H1 (cell line): ENCODE measurements at regions not wholly inside any gene's neighbourhood (a gene's known extent, or its start where the extent isn't known, plus 50 kb on each side); places are given as distances from the start of the nearest gene placed in this dataset.

Source experiments
- CTCF ChIA-PET: fragments of 300-600 bp; sonication (Branson Sonifier 250); formaldehyde crosslinking; loops from one replicate; lab custom pipeline; 2021; ENCODE audit not compliant: partially characterized antibody; lab: Charles Lee
- POLR2A ChIA-PET: fragments of 300-600 bp; sonication (Branson Sonifier 250); formaldehyde crosslinking; loops from one replicate; lab custom pipeline; 2021; ENCODE audit warnings: inconsistent platforms; ENCODE audit not compliant: partially characterized antibody; lab: Charles Lee
- DNase-seq, 2 experiments: peaks; one replicate each; pipeline versions ENCODE4 v3.0.0 to v3.0.0-alpha.2; 2010 to 2022; ENCODE audit warnings: low spot score in 2 of 2, low read depth in 1 of 2, mixed read lengths in 1 of 2
- FAIRE-seq: peaks from 2 replicates; lab custom pipeline; 2011; peaks lifted over from hg19 to GRCh38; lab: Jason Lieb, UNC
- H2AFZ ChIP-seq: 2 replicates; pipeline ENCODE4 v1.8.1; 2012; ENCODE audit warnings: low read length, inconsistent platforms
- H2AK5ac ChIP-seq: 2 replicates; pipeline ENCODE4 v1.6.1; 2013; ENCODE audit warnings: low read depth, low read length
- H2BK120ac ChIP-seq: replicated peaks from 2 replicates; pipeline ENCODE3; 2013; ENCODE audit warnings: low read depth, low read length, inconsistent platforms
- H2BK12ac ChIP-seq: 2 replicates; pipeline ENCODE4 v1.6.1; 2013; ENCODE audit warnings: low read depth, low read length
- H2BK15ac ChIP-seq: 2 replicates; pipeline ENCODE4 v1.6.1; 2013; ENCODE audit warnings: low read length
- H2BK20ac ChIP-seq: 2 replicates; pipeline ENCODE4 v1.6.1; 2013; ENCODE audit warnings: low read length
- H2BK5ac ChIP-seq: 2 replicates; pipeline ENCODE4 v1.6.1; 2013; ENCODE audit warnings: low read depth, low read length
- H3K14ac ChIP-seq: 2 replicates; pipeline ENCODE4 v1.6.1; 2013; ENCODE audit warnings: inconsistent platforms; ENCODE audit not compliant: insufficient read length
- H3K18ac ChIP-seq: 2 replicates; pipeline ENCODE4 v1.6.1; 2013; ENCODE audit warnings: low read length; ENCODE audit errors: extremely low read depth
- H3K23ac ChIP-seq: 2 replicates; pipeline ENCODE4 v1.6.1; 2013; ENCODE audit warnings: inconsistent platforms; ENCODE audit not compliant: insufficient read length
- H3K23me2 ChIP-seq: 2 replicates; pipeline ENCODE4 v1.6.1; 2013; ENCODE audit warnings: low read depth, low read length
- H3K27ac ChIP-seq: 2 replicates; pipeline ENCODE4 v1.6.1; 2011; ENCODE audit warnings: low read depth, low read length, inconsistent platforms
- H3K27me3 ChIP-seq, 4 experiments: replicated peaks in 1 of 4; 1 replicate in 1 of 4; 2 replicates in 3 of 4; pipeline versions ENCODE4 v1.6.1 to v1.8.1; 2011 to 2013; ENCODE audit warnings: low read length in 3 of 4, mild to moderate bottlenecking in 3 of 4, inconsistent platforms in 2 of 4, mixed read lengths in 2 of 4, moderate library complexity in 1 of 4; ENCODE audit not compliant: control insufficient read depth in 3 of 4, insufficient read depth in 3 of 4; ENCODE audit errors: extremely low read depth in 1 of 4
- H3K36me3 ChIP-seq, 4 experiments: 2 replicates each; pipeline versions ENCODE4 v1.6.1 to v1.8.1; 2011 to 2013; ENCODE audit warnings: mild to moderate bottlenecking in 4 of 4, low read length in 3 of 4, moderate library complexity in 2 of 4, control low read depth in 1 of 4, inconsistent platforms in 1 of 4; ENCODE audit not compliant: insufficient read depth in 4 of 4, control insufficient read depth in 2 of 4
- H3K4ac ChIP-seq: replicated peaks from 2 replicates; pipeline ENCODE3; 2013; ENCODE audit warnings: low read length, low read depth, mixed read lengths, inconsistent platforms; ENCODE audit not compliant: insufficient read length
- H3K4me1 ChIP-seq, 4 experiments: replicated peaks in 1 of 4; 1 replicate in 1 of 4; 2 replicates in 3 of 4; pipeline versions ENCODE4 v1.6.1 to v1.8.1; 2011 to 2013; ENCODE audit warnings: low read length in 3 of 4, inconsistent platforms in 2 of 4, mixed read lengths in 1 of 4; ENCODE audit not compliant: insufficient read depth in 4 of 4, control insufficient read depth in 3 of 4
- H3K4me2 ChIP-seq, 2 experiments: 2 replicates each; pipeline versions ENCODE4 v1.6.1 to v1.8.1; 2011 to 2013; ENCODE audit warnings: low read depth in 2 of 2, low read length in 2 of 2, control low read depth in 1 of 2, inconsistent platforms in 1 of 2, mild to moderate bottlenecking in 1 of 2; ENCODE audit not compliant: insufficient read depth in 1 of 2
- H3K4me3 ChIP-seq, 4 experiments: fragments of 200-600, 300-600 bp in 1 of 4; sonication (generic), shearing (Covaris generic), sonication (Bioruptor Twin) in 1 of 4; 2 replicates each; pipeline versions ENCODE4 v1.5.1 to v1.8.1; 2011 to 2016; ENCODE audit warnings: low read length in 4 of 4, low read depth in 3 of 4, control low read depth in 2 of 4, inconsistent platforms in 2 of 4, mild to moderate bottlenecking in 2 of 4, mixed read lengths in 1 of 4, moderate library complexity in 1 of 4; ENCODE audit not compliant: insufficient read depth in 2 of 4; ENCODE audit errors: extremely low read depth in 1 of 4
- H3K56ac ChIP-seq: replicated peaks from 2 replicates; pipeline ENCODE3; 2013; ENCODE audit warnings: low read depth, mild to moderate bottlenecking, mixed read lengths, low read length, inconsistent platforms; ENCODE audit not compliant: insufficient read length
- H3K79me1 ChIP-seq: 2 replicates; pipeline ENCODE4 v1.6.1; 2013; ENCODE audit warnings: low read depth, low read length, control low read depth
- H3K79me2 ChIP-seq, 2 experiments: 2 replicates each; pipeline versions ENCODE4 v1.6.1 to v1.8.1; 2012 to 2013; ENCODE audit warnings: low read length in 2 of 2, mild to moderate bottlenecking in 2 of 2, inconsistent platforms in 1 of 2; ENCODE audit not compliant: insufficient read depth in 2 of 2, control insufficient read depth in 1 of 2
- H3K9ac ChIP-seq, 4 experiments: replicated peaks in 1 of 4; 1 replicate in 1 of 4; 2 replicates in 3 of 4; pipeline versions ENCODE4 v1.6.1 to v1.8.1; 2011 to 2013; ENCODE audit warnings: low read depth in 3 of 4, low read length in 3 of 4, control low read depth in 2 of 4, mild to moderate bottlenecking in 2 of 4, moderate library complexity in 2 of 4, inconsistent platforms in 1 of 4; ENCODE audit errors: extremely low read depth in 1 of 4
- H3K9me3 ChIP-seq, 2 experiments: 2 replicates each; pipeline versions ENCODE4 v1.6.1 to v1.8.1; 2012 to 2013; ENCODE audit warnings: mild to moderate bottlenecking in 2 of 2, moderate library complexity in 2 of 2, control low read depth in 1 of 2, inconsistent platforms in 1 of 2, low read depth in 1 of 2, low read length in 1 of 2, mixed read lengths in 1 of 2; ENCODE audit not compliant: insufficient read depth in 2 of 2
- H4K20me1 ChIP-seq, 2 experiments: replicated peaks in 1 of 2; 2 replicates each; pipeline versions ENCODE3 to v1.8.1; 2011 to 2013; ENCODE audit warnings: inconsistent platforms in 2 of 2, low read length in 2 of 2, mild to moderate bottlenecking in 1 of 2; ENCODE audit not compliant: insufficient read depth in 2 of 2, control insufficient read depth in 1 of 2
- H4K5ac ChIP-seq: 2 replicates; pipeline ENCODE4 v1.6.1; 2013; ENCODE audit warnings: low read length, low read depth, mixed read lengths, inconsistent platforms; ENCODE audit not compliant: insufficient read length
- H4K8ac ChIP-seq: 2 replicates; pipeline ENCODE4 v1.8.0; 2013; ENCODE audit warnings: mild to moderate bottlenecking, moderate library complexity, low read length, inconsistent platforms; ENCODE audit not compliant: insufficient read depth; ENCODE audit errors: extremely low read depth
- H4K91ac ChIP-seq: replicated peaks from 2 replicates; pipeline ENCODE3; 2013; ENCODE audit warnings: low read length, mixed read lengths, inconsistent platforms; ENCODE audit not compliant: insufficient read length
- CHD7 ChIP-seq: fragments of 300-600 bp; sonication (generic); IDR thresholded peaks from 2 replicates; pipeline ENCODE4 v1.7.1; 2012; ENCODE audit warnings: low read length, moderate library complexity, mild to moderate bottlenecking, inconsistent platforms; ENCODE audit not compliant: insufficient replicate concordance
- WGBS, 2 experiments: shearing (Covaris generic) in 1 of 2; methylation state at CpG; one replicate each; pipeline versions ENCODE4 v1.1.6 to v1.1.7; 2013 to 2015; ENCODE audit warnings: low lambda C conversion rate in 2 of 2, mixed read lengths in 2 of 2, inconsistent platforms in 1 of 2, low coverage in 1 of 2, missing lambda C conversion rate in 1 of 2; ENCODE audit not compliant: insufficient replicate concordance in 2 of 2, insufficient coverage in 1 of 2, insufficient read length in 1 of 2; ENCODE audit errors: extremely low coverage in 1 of 2, missing lambda C conversion rate in 1 of 2; 5-methylcytosine and 5-hydroxymethylcytosine counted together

- Histone ChIP-seq H3K9ac (no peak overlapping the region), H4K20me1 (no peaks in the 10 kb centered on the region), H3K56ac (no peak overlapping the region), H3K18ac (no peak overlapping the region), H3K4ac (no peak overlapping the region), H3K27me3 (no peaks in the 10 kb centered on the region; a peak in 1 of 7 replicates), H4K91ac (no peak overlapping the region), H4K8ac (no peak overlapping the region), H2BK5ac (no peak overlapping the region), H3K4me3 (no peak overlapping the region), H3K79me1 (no peaks in the 10 kb centered on the region), H3K23ac (no peak overlapping the region), H3K14ac (no peak overlapping the region), H3K9me3 (peaks cover 70 to 83% of the 10 kb centered on the region in 2 experiments), H3K36me3 (no peaks in the 10 kb centered on the region; a peak in 1 of 8 replicates), H2BK12ac (no peak overlapping the region), H2AFZ (no peak overlapping the region), H3K4me1 (no peaks in the 10 kb centered on the region), H2BK20ac (no peak overlapping the region), H2BK15ac (no peak overlapping the region), H2AK5ac (no peak overlapping the region), H3K79me2 (no peaks in the 10 kb centered on the region), H3K23me2 (no peaks in the 10 kb centered on the region), H3K4me2 (no peak overlapping the region), H3K27ac (no peak overlapping the region), H2BK120ac (no peak overlapping the region), H4K5ac (no peak overlapping the region)
- 84% methylated on average over 6 of the region's 6 CpGs; no CpG with 5 or more reads in 1 of the 2 experiments for WGBS, 2 experiments
- POLR2A ChIA-PET: no interaction called here
- no peak for FAIRE-seq
- no peak for DNase-seq
- CTCF ChIA-PET: interaction anchor here (0.5 kb wide), 1 partner anchor 1266 kb away, joined by 5 read pairs; no protein-coding TSS in a partner anchor
- no peak for TF ChIP-seq CHD7
These were observed 561.1 kb downstream of the TBC1D22A start for GRCh38 chr22:47323518-47323917.
